CD4-positive, alpha-beta T cell treated with Interleukin-12 subunit alpha and Interleukin-12 subunit beta, for 1 hour (primary cell): ENCODE measurements at regions not wholly inside any gene's neighbourhood (a gene's known extent, or its start where the extent isn't known, plus 50 kb on each side); places are given as distances from the start of the nearest gene placed in this dataset.
"Not testable (repeated sequence)": the region's sequence is repeated elsewhere in the genome, so short reads cannot be mapped to it uniquely, and the experiment has no call there.

ENCODE experiments used
- DNase-seq: peaks from one replicate; pipeline ENCODE4 v3.0.0-alpha.2; 2020

DNA sequence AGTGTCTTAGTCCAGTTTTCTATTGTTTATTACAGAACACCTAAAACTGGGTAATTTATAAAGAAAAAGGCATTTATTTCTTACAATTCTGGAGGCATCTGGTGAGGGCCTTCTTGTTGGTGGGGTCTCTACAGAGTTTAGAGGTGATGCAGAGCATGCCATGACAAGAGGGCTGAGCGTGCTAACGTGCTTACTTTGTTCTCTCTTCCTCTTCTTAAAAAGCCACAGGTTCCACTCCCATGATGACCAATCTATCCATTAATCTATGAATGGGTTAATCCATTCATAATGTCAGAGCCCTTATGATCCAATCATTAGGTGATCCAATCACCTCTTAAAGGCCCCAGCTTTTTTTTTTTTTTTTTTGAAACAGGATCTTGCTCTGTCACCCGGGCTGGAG lies 291.5 kb upstream of the GALNTL6 start:
- DNase-seq = no peak

DNA sequence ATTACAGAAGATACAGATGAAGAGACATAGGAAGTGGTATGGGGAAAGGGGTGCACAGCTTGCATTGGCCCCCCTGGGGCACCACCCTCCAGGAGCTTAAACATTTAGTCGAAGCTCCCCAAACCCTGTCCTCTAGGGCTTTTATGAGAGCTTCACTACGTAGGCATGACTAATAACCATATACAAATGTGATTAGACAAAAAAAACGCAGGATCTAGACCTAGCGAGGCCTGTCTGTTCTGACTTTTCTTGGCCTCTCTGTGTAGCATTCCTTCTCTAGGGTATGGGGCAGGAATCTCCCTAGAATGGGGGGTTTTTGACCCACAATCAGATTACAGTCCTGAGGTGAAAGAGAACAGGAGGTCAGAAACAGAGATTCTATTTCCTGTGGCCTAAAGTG lies 293.7 kb upstream of the GALNTL6 start:
- DNase-seq = no peak

DNA sequence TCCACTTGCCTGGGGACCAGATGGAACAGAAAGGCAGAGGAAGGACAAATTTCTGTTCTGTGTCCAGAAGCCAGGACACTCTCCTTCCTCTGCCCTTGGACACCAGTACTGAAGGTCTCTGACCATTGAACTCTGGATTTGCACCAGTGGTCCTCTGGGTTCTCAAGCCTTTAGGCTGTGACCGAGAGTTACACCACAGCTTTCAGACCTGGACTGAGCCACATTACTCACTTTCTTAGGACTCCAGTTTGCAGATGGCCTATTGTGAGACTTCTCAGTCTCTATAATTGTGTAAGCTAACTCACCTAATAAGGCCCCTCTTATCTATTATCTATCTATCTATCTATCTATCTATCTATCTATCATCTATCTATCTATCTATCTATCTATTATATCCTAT lies 295.3 kb upstream of the GALNTL6 start:
- DNase-seq = no peak

DNA sequence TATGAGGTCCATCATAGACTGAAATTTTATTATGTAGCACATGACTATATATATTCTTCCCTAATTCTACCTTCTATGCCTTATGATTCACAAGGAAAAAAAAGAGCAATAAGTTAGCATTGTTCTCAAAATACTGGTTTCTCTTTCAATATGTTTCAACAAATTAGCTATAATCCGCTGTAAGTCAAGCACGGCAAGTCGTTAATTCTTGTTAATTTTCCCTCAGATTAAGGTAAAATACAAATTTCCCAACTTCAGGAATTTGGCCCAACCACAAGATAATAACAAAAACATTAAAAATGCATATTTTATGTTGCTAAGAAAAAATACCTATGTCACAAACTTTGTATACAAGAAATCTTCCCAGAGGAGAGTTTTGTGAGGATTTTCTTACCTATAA lies 296.5 kb upstream of the GALNTL6 start:
- no peak for DNase-seq

DNA sequence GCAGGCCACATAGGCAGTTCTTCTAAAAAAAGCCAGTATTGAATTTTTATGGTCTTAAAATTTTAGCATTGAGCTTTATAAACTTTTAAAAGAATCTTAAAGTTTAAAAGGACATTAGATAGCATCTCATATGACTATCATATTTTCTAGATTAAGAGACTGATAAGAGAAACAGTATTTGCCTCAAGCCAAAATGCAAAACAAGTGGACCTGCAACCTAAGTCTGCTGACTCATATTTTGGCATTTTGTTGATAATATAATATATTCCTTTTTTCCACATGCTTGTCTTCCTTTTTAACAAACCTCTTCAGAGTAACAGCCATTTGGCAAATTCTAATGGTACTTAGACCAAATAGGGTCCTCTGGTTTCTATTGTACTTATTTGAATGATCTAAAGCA lies 328.5 kb upstream of the GALNTL6 start:
- no peak for DNase-seq

DNA sequence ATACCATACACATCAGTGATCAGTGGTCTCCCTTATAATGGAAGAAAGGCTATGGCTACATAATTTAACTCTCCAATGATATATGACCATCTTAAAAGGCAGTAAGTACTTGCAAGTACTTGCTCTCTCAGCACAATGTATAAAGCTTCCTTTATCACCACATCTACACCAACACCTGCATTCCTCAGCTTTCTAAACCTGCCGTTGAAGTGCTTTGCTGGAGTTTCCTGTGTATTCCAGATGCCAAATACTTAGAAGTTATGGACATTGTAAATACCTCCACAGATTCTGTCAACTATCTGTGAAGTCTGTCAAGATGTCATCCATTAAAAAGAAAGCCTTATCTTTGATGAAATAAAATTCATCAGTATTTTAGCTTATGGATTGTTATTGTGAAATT lies 335.0 kb upstream of the GALNTL6 start:
- no peak for DNase-seq

DNA sequence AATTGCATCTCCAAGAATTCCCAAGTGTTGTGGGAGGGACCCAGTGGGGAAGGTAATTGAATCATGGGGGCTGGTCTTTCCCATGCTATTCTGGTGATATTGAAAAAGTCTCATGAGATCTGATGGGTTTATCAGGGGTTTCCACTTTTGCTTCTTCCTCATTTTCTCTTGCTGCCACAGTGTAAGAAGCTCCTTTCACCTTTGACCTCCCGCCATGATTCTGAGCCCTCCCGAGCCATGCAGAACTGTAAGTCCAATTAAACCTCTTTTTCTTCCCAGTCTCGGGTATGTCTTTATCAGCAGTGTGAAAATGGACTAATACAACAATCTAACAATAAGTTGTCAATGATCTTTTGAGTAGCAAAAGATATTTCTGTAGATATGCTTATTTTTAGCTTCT lies 338.1 kb upstream of the GALNTL6 start:
- DNase-seq = not testable (repeated sequence)

DNA sequence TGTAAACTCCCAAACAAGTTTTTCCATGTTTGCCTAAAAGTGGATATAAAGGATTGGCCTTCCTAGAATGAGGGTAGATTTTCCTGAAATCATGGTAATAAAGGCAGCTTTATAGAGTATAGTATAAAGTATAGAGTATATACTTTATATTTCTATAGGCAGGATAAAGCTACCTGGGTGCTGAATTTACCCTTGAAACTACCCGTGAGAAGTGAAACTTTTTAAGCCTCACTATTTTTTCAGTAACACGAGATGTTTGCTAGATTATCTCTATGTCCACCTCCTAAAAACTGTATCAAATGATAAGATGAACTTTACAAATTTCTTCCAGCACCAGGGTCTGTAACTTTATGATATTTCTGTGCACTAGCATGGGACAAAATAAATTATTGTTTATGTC lies 340.0 kb upstream of the GALNTL6 start:
- DNase-seq = no peak

DNA sequence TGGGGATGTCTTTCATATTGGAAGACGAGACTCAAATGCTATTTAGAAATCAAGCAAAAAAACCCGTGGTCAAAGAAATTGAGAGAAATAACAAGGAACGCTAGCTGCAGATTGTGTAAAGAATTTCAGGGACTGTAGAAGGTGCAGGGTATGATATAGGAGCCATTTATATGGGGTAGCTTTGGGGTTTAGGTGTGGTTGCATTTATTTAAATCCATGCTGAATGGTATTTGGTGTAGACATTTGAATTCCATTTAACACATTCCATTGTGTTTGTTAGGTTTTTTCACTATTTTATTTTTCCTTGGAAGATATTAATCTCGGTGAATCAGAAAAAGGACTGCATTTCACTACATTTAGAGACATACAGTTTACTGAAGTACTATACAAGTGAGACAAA lies 341.0 kb upstream of the GALNTL6 start:
- DNase-seq = no peak

DNA sequence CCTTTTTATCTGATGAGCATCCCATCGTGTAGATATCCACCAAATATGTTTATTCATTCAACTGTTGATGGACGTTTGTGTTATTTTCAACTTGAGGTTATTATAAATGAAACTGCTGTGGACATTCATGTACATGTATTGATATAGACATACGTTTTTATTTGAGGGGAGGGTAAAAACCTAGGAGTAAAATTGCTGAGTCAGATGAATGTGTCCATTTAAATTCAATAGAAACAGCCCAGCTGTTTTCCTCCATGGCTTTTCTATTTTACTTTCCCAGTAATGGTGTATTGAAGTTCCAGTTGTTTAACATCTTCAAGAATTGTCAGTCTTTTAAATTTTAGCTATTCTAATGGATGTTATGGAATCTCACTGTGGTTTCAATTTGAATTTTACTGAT lies 348.7 kb upstream of the GALNTL6 start:
- no peak for DNase-seq

DNA sequence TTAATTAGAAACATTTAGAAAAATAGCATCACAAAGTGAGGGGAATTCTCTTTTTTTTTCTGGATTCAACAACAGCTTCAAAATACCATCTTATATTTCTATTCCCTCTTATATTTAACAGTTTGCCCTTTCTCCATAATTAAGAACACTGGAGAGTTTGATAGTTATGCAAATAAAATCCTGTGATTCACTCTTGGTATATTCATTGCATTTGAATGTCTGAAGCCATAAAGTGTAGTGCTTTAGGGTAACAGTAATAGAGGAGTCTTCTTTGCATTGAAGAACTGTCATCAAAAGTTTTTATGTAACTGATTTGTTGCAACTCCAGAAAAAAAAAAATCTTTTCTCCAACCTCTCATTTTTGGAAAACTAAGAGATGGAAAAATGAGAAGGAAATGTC lies 352.0 kb upstream of the GALNTL6 start:
- DNase-seq = no peak

DNA sequence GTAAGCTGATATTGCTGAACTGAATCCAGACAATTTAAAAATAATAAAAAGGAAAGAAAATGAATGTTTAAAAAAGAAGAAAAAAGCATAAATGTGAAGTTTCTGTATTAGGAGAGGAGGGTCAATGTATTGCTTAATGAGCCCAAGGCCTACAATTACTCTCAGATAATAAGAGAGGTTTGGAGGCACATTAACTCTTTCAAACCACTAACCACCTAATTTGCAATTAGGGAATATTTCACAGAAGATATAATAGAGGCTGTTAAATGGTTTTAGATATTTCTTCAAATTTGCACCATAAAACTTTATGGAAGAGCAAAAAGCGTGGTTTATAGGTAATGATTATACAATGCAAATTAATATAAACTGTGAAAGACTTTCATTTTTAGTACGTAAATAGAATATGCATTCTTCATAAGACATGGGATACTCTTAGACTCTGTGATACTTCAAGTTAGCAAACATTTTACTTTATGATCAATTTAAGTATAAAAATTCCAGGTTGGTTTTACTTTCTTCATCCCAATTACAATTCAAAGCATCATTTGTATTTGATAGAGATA lies 364.2 kb upstream of the GALNTL6 start:
- DNase-seq = no peak

DNA sequence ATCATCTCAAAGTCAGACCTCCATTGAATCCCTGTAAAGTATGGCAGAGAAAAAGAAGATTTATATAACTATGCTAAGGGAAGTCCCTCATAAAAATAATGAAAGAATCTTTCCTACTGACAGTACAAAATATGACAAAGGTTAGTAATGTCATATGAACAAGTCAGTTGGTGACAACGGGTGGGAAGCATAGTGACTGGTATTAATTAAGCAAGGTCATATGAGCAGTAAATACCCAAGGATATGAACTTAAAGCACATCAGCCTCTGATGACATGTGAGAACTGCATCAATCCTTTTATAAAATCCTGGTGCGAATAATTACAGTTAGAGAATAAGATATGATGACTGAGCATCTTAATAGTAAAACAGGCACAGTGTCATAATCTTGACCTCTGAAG lies 364.8 kb upstream of the GALNTL6 start:
- no peak for DNase-seq

DNA sequence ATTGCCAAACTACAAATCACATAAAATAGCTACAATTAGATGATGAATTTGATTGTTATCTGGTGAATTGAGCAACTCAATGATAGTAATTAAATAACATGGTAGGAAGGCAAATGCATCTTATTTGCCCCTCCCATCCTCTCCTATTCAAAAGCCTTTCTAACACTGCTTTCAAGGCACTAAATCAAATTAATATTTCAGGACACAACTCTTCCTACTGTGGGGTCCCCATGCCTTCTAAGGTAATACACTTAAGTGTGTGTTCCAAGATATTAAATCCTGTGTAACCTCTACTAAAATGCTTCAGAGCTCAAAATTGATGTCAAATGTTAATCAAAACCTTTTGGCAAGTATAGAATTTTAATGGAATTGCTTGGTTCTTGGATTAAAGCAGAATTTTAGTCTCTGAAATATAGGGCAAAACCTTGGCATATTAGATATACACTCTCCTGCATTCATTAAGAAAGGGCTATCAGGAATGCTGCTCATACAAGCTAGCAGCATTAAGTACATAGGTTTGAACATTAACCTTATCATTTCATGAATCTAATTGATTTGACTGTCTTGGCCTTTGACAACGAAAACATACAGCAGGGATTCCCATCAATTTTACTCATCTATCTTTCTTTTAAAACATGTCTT lies 371.8 kb upstream of the GALNTL6 start:
- no peak for DNase-seq

DNA sequence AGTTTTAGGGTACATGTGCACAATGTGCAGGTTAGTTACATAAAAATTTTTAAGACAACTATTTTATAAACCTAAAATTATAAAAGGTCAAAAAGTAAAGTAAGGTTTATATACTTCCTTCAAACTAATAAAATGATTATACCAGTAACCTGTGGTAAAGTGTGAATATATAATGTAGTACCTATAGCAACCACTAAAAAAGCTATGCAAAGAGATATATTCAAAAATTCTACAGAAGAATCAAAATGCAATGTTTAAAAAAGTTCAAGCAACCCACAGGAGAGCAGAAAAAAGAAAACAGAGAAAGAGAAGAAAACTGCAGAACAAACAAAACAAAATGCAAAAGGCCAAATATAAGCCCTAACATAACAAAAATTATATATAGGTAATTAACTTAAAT lies 379.5 kb upstream of the GALNTL6 start:
- DNase-seq = no peak

DNA sequence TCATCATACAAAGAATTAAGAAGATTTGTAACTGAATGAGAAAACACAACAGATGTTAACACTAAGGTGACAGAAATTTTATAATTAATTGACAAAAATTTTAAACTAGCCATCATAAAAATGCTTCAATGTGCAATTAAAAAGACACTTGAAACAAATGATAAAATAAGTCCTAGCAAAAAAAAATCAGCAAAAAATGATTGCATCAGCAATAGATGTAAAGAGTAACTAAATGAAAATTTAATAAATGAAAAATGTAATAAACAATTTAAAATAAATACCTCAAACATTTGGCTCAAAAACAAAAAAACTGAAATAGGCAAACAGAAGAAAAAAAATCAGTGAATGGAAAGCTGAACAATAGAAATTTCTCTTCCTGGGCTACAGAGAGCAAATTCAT lies 380.7 kb upstream of the GALNTL6 start:
- no peak for DNase-seq

DNA sequence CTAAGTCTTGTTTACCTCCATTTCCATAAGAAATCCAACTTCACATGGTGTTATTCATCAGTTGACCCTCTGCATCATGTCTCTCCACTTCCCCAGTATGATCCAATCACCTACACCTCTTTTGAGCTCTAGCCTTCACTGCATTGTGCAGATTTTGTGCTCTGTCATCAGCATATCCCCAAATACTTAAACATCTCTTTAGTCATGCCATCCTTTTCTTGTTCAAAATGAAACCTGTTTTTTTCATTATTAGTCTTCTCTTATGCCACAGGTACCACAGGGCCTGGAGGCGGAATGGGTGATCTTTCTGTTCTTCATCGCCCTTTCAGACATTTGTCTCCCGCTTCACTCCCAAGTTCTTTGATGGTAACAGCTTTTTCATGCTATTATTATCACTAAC lies 382.7 kb upstream of the GALNTL6 start:
- DNase-seq = no peak

DNA sequence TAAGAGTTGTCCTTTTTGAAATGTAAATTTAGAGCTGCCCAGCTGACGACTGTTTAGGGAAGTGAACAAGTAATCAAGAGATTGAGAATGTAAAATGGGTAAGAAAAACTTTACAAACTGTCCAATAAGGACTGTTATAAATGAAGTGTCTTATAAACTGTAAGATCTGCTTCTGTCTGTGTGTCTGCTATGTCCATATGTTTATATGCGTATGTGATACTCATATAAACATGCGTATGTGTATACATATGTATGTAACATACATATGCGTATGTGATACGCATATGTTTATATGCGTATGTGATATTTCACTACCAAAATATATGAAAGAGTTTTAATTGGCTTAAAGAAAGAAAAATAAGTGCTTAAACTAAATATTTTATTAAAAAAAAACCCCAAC lies 416.0 kb upstream of the GALNTL6 start:
- DNase-seq = no peak

DNA sequence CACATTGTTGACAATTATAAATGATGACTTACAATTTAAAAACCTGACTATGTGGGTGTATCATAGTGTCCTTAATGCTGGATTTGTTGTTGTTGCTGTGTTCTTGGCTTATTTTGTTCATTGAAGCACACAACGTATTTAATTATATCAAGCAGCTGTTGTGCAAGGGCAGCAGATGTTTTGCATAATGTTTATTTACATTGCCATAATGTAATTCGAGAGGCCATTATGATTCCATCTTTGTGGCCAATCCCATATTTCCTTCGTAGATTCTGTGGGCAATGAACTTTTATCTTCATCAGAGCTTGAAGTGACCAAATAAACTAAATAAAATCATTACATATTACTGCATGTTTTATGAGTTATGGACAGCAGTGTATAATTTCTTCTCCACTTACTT lies 422.6 kb upstream of the GALNTL6 start:
- no peak for DNase-seq

DNA sequence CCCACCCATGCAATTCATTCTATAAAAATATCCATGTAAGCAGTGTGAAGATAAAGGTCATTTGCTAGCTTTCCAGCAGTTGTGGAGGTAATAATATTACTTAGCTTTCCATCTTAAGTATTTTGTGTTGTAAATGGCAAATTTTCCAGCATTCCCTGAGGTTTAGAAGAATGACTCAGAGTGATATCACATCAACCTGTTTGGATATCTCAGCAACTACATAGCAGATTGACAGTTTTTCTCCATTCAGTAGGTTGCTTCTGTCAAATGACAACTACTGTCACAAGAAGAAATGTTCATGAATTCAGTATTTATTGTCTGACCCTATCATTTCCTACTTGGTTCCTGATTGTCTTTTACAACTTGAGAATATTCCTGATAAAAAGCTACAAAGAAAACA lies 434.9 kb upstream of the GALNTL6 start:
- DNase-seq = no peak

DNA sequence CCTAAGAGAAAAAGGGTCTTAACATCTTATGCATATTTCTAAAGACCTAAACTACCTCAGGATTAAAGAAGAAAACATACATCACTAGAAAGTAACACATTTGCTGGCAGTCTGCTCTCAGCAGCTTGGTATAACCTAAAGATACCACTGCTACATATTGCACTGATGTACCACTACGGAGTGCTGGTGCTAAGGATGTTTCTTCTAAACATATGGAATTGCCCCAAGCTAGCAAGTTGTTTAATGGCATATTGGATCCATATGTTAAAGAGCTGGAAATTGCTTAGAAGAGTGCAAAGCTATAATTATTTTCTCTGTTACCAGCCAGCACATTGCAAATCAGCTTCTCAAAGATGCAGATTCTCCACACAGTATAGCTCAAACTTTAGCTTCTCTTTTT lies 436.5 kb upstream of the GALNTL6 start:
- no peak for DNase-seq

DNA sequence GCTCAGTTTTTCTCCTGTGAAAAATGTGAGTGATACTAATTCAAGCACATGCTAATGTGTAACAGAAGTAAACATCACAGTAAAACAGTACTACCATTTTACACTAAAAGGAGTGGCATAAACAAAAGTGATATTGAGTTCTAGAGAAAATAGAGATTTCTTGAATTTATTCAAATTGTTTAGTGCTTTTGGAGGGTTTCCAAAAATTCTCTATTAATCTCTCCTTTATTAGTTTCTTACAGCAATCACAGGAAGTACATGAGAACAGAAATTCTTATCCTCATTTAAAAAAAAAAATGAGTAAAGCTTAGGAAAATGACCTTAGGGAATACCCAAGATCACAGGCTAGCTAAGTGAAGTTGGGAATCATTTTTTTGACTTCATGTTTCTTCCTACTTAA lies 459.7 kb upstream of the GALNTL6 start:
- no peak for DNase-seq

DNA sequence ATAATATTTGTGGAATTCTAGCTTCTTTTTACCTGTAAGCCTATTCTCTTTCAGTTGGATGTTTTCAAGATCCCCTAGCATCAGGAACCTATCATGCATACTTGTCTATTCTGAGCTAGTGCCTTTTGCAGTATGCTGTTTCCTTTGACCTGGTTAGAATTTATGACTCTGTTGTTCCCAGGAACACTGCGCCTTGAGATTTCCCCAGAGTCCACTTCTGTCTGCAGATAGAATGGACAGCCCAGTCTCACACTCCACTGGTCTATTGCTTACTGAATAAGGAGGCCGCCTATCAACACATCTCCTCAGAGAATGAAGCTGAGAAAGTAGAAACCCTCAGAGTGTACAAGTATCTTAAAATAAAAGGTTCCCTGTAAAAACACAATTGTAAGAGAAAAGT lies 465.1 kb upstream of the GALNTL6 start:
- DNase-seq = no peak

DNA sequence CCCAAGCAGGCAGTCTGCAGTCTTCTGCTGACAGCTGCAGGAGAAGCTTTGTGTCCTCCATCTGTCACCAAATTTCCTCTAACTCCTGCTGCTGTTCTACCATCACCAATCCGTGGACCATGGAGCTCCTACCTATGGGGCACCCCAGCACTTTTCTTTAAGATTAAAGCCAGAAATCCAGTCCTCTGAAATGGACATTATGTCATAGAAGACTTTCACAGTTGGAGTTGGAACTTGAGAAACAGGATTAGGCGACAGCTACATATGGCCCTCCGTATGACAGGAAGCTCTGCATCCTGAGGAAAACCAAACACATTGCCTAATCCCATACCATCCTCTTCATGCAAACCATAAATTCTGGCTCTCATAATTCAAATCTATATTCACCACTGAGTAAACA lies 470.6 kb upstream of the GALNTL6 start:
- DNase-seq = no peak

DNA sequence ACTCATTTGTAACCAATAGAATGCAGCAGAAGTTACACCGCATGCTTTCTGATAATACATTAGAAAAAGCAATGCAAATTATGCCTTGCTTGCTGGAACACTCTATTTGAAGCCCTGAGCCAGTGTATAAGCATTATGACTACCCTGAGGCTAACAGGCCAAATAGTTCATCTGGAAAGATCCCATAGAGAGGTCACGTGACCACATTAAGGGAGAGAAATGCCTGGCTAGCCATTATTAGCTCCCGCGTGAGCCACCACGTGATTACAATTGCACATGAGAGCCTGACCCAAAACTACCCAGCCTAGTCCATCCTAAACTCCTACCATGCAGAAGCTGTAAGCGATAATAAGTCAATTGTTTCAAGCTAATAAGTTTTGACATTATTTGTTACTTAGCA lies 472.9 kb upstream of the GALNTL6 start:
- DNase-seq = no peak

DNA sequence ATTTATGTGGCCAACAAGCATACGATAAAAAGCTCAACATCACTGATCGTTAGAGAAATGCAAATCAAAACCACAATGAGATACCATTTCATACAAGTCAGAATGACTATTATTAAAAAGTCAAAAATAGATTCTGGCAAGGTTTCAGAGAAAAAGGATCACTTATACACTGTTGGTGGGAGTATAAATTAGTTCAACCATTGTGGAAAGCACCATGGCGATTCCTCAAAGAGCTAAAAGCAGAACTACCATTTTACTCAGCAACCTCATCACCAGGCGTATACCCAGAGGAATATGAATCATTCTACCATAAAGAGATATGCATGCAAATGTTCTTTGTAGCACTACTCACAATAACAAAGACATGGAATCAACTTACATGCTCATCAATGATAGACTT lies 478.7 kb upstream of the GALNTL6 start:
- no peak for DNase-seq
